GM23338 (cell line): ENCODE measurements at regions not wholly inside any gene's neighbourhood (a gene's known extent, or its start where the extent isn't known, plus 50 kb on each side); places are given as distances from the start of the nearest gene placed in this dataset.

ENCODE experiments used
- ATAC-seq: fragments of 200-7000 bp; cut with Tn5 transposase; 3 replicates; pipeline ENCODE4 v1.9.1; 2020
- DNase-seq: peaks from one replicate; pipeline ENCODE4 v3.0.0-alpha.2; 2015; ENCODE audit warnings: low spot score
- H2AFZ ChIP-seq: fragments of 200-600 bp; sonication (generic); 2 replicates; pipeline ENCODE4 v1.8.0; 2016; ENCODE audit warnings: antibody characterized with exemption, mild to moderate bottlenecking, moderate library complexity
- H3F3A ChIP-seq: fragments of 200-600 bp; sonication (generic); replicated peaks from 2 replicates; pipeline ENCODE4 v1.8.0; 2017; ENCODE audit warnings: antibody characterized with exemption, mixed run types, low read depth
- H3K27ac ChIP-seq: fragments of 200-600 bp; sonication (generic); 2 replicates; pipeline ENCODE4 v1.6.1; 2016; ENCODE audit warnings: low read depth
- H3K27me3 ChIP-seq: fragments of 200-600 bp; sonication (generic); 2 replicates; pipeline ENCODE4 v1.8.0; 2016; ENCODE audit warnings: mild to moderate bottlenecking, mixed run types, moderate library complexity; ENCODE audit not compliant: insufficient read depth
- H3K36me3 ChIP-seq: fragments of 200-600 bp; sonication (generic); 2 replicates; pipeline ENCODE4 v1.8.0; 2016; ENCODE audit warnings: mild to moderate bottlenecking; ENCODE audit not compliant: insufficient read depth
- H3K4me1 ChIP-seq: fragments of 200-600 bp; sonication (generic); 2 replicates; pipeline ENCODE4 v1.8.0; 2016; ENCODE audit warnings: mild to moderate bottlenecking, moderate library complexity; ENCODE audit not compliant: insufficient read depth
- H3K4me2 ChIP-seq: fragments of 200-600 bp; sonication (generic); 2 replicates; pipeline ENCODE4 v1.7.1; 2017; ENCODE audit warnings: mixed run types
- H3K4me3 ChIP-seq: fragments of 200-600 bp; sonication (generic); 2 replicates; pipeline ENCODE4 v1.6.1; 2016; ENCODE audit warnings: mixed run types
- H3K79me2 ChIP-seq: fragments of 200-600 bp; sonication (generic); replicated peaks from 2 replicates; pipeline ENCODE4 v1.8.0; 2017; ENCODE audit warnings: mild to moderate bottlenecking; ENCODE audit not compliant: insufficient read depth
- H3K9me2 ChIP-seq: fragments of 200-600 bp; sonication (generic); 2 replicates; pipeline ENCODE4 v1.8.0; 2017; ENCODE audit not compliant: insufficient read depth
- H4K20me1 ChIP-seq: fragments of 200-600 bp; sonication (generic); replicated peaks from 2 replicates; pipeline ENCODE4 v1.8.0; 2017; ENCODE audit warnings: mild to moderate bottlenecking; ENCODE audit not compliant: insufficient read depth
- H3K27ac Mint-ChIP-seq: 2 replicates; pipeline ENCODE4 v1.8.0; 2020; ENCODE audit warnings: inconsistent platforms, mild to moderate bottlenecking, moderate library complexity, mixed read lengths
- H3K27me3 Mint-ChIP-seq: 3 replicates; pipeline ENCODE4 v1.8.0; 2022; ENCODE audit warnings: low read depth, mild to moderate bottlenecking, moderate library complexity, mixed read lengths, inconsistent platforms; ENCODE audit not compliant: insufficient read depth, poor library complexity
- H3K36me3 Mint-ChIP-seq: 3 replicates; pipeline ENCODE4 v1.8.0; 2021; ENCODE audit warnings: low read depth, mild to moderate bottlenecking, inconsistent platforms, moderate library complexity, mixed read lengths
- H3K4me1 Mint-ChIP-seq: 3 replicates; pipeline ENCODE4 v1.8.0; 2020; ENCODE audit warnings: mild to moderate bottlenecking, inconsistent platforms, mixed read lengths
- H3K4me3 Mint-ChIP-seq: 3 replicates; pipeline ENCODE4 v1.8.0; 2021; ENCODE audit warnings: moderate library complexity, mild to moderate bottlenecking, inconsistent platforms, mixed read lengths
- H3K9me3 Mint-ChIP-seq: 3 replicates; pipeline ENCODE4 v1.8.0; 2020; ENCODE audit warnings: moderate library complexity, mild to moderate bottlenecking, inconsistent platforms, mixed read lengths
- CREB1 ChIP-seq: fragments of 250-450 bp; sonication (Bioruptor Pico); IDR thresholded peaks from 2 replicates; pipeline ENCODE4 v1.5.0; 2020; ENCODE audit warnings: low read depth, mild to moderate bottlenecking, moderate library complexity
- EZH2 ChIP-seq: fragments of 200-600 bp; sonication (generic); IDR thresholded peaks from one replicate; pipeline ENCODE4 v1.8.0; 2017; ENCODE audit warnings: antibody characterized with exemption, mild to moderate bottlenecking, low read depth; ENCODE audit not compliant: unreplicated experiment
- JUNB ChIP-seq: IDR thresholded peaks from one replicate; pipeline ENCODE4 v1.6.1; 2016; ENCODE audit warnings: antibody characterized with exemption; ENCODE audit not compliant: unreplicated experiment
- NANOG ChIP-seq: IDR thresholded peaks from 2 replicates; pipeline ENCODE4 v1.6.1; 2016; ENCODE audit warnings: antibody characterized with exemption, borderline replicate concordance
- POLR2AphosphoS5 ChIP-seq: IDR thresholded peaks from 2 replicates; pipeline ENCODE4 v1.6.1; 2016; ENCODE audit warnings: antibody characterized with exemption, low read depth
- STAT1 ChIP-seq: IDR thresholded peaks from one replicate; pipeline ENCODE4 v1.6.1; 2016; ENCODE audit warnings: antibody characterized with exemption; ENCODE audit not compliant: unreplicated experiment
- ZNF331 ChIP-seq: fragments of 250-450 bp; sonication (Bioruptor Pico); IDR thresholded peaks from 2 replicates; pipeline ENCODE4 v1.5.0; 2020; ENCODE audit warnings: low read depth, mild to moderate bottlenecking, moderate library complexity
- TF ChIP-seq, protein P1 (sequence below): fragments of 250-450 bp; sonication (Bioruptor Pico); IDR thresholded peaks from 2 replicates; pipeline ENCODE4 v1.5.0; 2020; ENCODE audit warnings: mild to moderate bottlenecking, moderate library complexity
- TF ChIP-seq, protein P2 (sequence below), 2 experiments: fragments of 200-600 bp in 1 of 2; sonication (generic) in 1 of 2; conservative IDR thresholded peaks; 2 replicates each; pipeline versions ENCODE4 v1.5.1 to v1.6.1; 2016 to 2017; ENCODE audit warnings: antibody characterized with exemption in 2 of 2, low read depth in 2 of 2, mild to moderate bottlenecking in 2 of 2, moderate library complexity in 1 of 2

DNA sequence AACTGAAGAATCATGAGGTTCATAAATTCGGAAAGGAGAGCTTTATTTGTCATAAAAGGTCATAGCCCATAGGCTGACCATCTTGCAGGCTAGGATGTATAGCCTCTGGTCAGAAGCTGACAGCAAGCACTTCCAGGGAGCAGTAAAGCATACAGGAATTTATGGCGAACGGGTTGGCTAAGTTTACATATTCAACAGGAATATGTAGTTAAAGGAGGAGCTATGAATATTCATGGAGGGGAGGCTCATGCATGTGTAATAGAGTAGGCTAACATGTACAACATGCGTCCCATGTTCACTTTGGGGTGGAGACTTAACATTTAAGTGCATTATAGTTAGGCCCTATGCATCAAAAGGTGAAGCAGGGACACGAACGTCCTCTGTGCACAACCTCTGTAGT, 1425.7 kb upstream of the TENM3 start (continued):
- TF ChIP-seq, protein P1, sequence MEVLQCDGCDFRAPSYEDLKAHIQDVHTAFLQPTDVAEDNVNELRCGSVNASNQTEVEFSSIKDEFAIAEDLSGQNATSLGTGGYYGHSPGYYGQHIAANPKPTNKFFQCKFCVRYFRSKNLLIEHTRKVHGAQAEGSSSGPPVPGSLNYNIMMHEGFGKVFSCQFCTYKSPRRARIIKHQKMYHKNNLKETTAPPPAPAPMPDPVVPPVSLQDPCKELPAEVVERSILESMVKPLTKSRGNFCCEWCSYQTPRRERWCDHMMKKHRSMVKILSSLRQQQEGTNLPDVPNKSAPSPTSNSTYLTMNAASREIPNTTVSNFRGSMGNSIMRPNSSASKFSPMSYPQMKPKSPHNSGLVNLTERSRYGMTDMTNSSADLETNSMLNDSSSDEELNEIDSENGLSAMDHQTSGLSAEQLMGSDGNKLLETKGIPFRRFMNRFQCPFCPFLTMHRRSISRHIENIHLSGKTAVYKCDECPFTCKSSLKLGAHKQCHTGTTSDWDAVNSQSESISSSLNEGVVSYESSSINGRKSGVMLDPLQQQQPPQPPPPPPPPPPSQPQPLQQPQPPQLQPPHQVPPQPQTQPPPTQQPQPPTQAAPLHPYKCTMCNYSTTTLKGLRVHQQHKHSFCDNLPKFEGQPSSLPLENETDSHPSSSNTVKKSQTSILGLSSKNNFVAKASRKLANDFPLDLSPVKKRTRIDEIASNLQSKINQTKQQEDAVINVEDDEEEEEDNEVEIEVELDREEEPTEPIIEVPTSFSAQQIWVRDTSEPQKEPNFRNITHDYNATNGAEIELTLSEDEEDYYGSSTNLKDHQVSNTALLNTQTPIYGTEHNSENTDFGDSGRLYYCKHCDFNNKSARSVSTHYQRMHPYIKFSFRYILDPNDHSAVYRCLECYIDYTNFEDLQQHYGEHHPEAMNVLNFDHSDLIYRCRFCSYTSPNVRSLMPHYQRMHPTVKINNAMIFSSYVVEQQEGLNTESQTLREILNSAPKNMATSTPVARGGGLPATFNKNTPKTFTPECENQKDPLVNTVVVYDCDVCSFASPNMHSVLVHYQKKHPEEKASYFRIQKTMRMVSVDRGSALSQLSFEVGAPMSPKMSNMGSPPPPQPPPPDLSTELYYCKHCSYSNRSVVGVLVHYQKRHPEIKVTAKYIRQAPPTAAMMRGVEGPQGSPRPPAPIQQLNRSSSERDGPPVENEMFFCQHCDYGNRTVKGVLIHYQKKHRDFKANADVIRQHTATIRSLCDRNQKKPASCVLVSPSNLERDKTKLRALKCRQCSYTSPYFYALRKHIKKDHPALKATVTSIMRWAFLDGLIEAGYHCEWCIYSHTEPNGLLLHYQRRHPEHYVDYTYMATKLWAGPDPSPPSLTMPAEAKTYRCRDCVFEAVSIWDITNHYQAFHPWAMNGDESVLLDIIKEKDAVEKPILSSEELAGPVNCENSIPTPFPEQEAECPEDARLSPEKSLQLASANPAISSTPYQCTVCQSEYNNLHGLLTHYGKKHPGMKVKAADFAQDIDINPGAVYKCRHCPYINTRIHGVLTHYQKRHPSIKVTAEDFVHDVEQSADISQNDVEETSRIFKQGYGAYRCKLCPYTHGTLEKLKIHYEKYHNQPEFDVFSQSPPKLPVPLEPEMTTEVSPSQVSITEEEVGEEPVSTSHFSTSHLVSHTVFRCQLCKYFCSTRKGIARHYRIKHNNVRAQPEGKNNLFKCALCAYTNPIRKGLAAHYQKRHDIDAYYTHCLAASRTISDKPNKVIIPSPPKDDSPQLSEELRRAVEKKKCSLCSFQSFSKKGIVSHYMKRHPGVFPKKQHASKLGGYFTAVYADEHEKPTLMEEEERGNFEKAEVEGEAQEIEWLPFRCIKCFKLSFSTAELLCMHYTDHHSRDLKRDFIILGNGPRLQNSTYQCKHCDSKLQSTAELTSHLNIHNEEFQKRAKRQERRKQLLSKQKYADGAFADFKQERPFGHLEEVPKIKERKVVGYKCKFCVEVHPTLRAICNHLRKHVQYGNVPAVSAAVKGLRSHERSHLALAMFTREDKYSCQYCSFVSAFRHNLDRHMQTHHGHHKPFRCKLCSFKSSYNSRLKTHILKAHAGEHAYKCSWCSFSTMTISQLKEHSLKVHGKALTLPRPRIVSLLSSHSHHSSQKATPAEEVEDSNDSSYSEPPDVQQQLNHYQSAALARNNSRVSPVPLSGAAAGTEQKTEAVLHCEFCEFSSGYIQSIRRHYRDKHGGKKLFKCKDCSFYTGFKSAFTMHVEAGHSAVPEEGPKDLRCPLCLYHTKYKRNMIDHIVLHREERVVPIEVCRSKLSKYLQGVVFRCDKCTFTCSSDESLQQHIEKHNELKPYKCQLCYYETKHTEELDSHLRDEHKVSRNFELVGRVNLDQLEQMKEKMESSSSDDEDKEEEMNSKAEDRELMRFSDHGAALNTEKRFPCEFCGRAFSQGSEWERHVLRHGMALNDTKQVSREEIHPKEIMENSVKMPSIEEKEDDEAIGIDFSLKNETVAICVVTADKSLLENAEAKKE (CRISPR knock-in tag): no peak
- TF ChIP-seq POLR2AphosphoS5 (no peak), STAT1 (no peak)
- TF ChIP-seq, protein P2, sequence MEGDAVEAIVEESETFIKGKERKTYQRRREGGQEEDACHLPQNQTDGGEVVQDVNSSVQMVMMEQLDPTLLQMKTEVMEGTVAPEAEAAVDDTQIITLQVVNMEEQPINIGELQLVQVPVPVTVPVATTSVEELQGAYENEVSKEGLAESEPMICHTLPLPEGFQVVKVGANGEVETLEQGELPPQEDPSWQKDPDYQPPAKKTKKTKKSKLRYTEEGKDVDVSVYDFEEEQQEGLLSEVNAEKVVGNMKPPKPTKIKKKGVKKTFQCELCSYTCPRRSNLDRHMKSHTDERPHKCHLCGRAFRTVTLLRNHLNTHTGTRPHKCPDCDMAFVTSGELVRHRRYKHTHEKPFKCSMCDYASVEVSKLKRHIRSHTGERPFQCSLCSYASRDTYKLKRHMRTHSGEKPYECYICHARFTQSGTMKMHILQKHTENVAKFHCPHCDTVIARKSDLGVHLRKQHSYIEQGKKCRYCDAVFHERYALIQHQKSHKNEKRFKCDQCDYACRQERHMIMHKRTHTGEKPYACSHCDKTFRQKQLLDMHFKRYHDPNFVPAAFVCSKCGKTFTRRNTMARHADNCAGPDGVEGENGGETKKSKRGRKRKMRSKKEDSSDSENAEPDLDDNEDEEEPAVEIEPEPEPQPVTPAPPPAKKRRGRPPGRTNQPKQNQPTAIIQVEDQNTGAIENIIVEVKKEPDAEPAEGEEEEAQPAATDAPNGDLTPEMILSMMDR (conservative IDR thresholded peaks at IDR 0.05; ENCODE audit: low read depth in 2 of 2): no peak

DNA sequence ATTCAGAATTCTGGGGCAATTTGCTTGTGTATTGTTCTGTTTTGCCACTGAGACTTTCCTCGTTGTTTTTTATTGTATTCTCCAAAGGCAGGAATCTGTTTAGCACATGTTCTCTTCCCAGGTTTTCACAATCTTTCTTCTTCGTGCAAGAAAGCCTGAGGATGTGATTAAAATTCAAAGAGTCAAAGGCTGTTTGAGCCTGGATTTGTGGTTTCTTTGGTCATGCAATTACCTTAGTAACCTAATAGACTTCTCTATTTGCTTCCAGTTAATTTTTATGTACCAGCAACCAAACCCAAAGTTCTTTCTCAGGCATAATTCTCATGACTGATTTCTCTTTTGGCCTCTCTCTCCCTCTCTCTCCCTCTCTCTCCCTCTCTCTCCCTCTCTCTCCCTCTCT, 1420.1 kb upstream of the TENM3 start:
- Histone ChIP-seq H2AFZ (peak overlapping the region; percentile 35; the same call in 1 of the 2 replicates), H3K79me2 (no peaks in the 10 kb centered on the region), H3K4me3 (no peak overlapping the region), H3K4me1 (peaks cover 7% of the 10 kb centered on the region; the same call in 1 of the 2 replicates), H3K27me3 (no peaks in the 10 kb centered on the region), H4K20me1 (no peaks in the 10 kb centered on the region), H3K9me2 (no peaks in the 10 kb centered on the region), H3K27ac (no peak overlapping the region), H3F3A (no peaks in the 10 kb centered on the region), H3K4me2 (no peak overlapping the region), H3K36me3 (no peaks in the 10 kb centered on the region)
- DNase-seq (no peak), ATAC-seq (no peak)
- H3K36me3 Mint-ChIP-seq: peaks cover 8% of the 10 kb centered on the region; the same call in 2 of the 3 replicates
- no peaks in the 10 kb centered on the region for H3K9me3 Mint-ChIP-seq
- H3K4me1 Mint-ChIP-seq: peaks cover 10% of the 10 kb centered on the region
- H3K4me3 Mint-ChIP-seq: no peak overlapping the region
- H3K27me3 Mint-ChIP-seq: peaks cover 4% of the 10 kb centered on the region
- H3K27ac Mint-ChIP-seq: no peak overlapping the region
- TF ChIP-seq CREB1 (CRISPR knock-in tag): no peak
- TF ChIP-seq NANOG: no peak
- TF ChIP-seq, protein P1 (CRISPR knock-in tag): no peak
- no peak for TF ChIP-seq ZNF331
- no peak for TF ChIP-seq JUNB
- no peak for TF ChIP-seq STAT1
- no peak for TF ChIP-seq EZH2
